HS-5 (cell line): ENCODE measurements at regions not wholly inside any gene's neighbourhood (a gene's known extent, or its start where the extent isn't known, plus 50 kb on each side); places are given as distances from the start of the nearest gene placed in this dataset.
"Not testable (repeated sequence)": the region's sequence is repeated elsewhere in the genome, so short reads cannot be mapped to it uniquely, and the experiment has no call there.

Experiments
- DNase-seq: peaks from one replicate; pipeline ENCODE4 v3.0.0-alpha.2; 2012; ENCODE audit warnings: low read depth

GRCh38 chr7:81285142-81285871, 366.5 kb upstream of the SEMA3C start:
- DNase-seq = no peak

- DNase-seq = no peak
These were observed 365.7 kb upstream of the SEMA3C start for GRCh38 chr7:81284576-81284975.

- DNase-seq = no peak
These were observed 361.7 kb upstream of the SEMA3C start for GRCh38 chr7:81280531-81280930.

GRCh38 chr7:81277691-81278090, 358.8 kb upstream of the SEMA3C start:
- no peak for DNase-seq

- DNase-seq = no peak
These were observed 354.9 kb upstream of the SEMA3C start for GRCh38 chr7:81273601-81274397.

GRCh38 chr7:81272176-81272575, 353.3 kb upstream of the SEMA3C start:
- DNase-seq = no peak

- DNase-seq = no peak
These were observed 349.7 kb upstream of the SEMA3C start for GRCh38 chr7:81268551-81268950.

GRCh38 chr7:81267508-81267907, 348.7 kb upstream of the SEMA3C start:
- DNase-seq = peak; percentile 28

- DNase-seq = no peak
These were observed 345.3 kb upstream of the SEMA3C start for GRCh38 chr7:81264116-81264515.

- DNase-seq = no peak
These were observed 341.3 kb upstream of the SEMA3C start for GRCh38 chr7:81260152-81260551.

GRCh38 chr7:81256991-81257390, 338.1 kb upstream of the SEMA3C start:
- DNase-seq = no peak

GRCh38 chr7:81248420-81248819, 329.6 kb upstream of the SEMA3C start:
- peak; percentile 14 for DNase-seq

- DNase-seq = not testable (repeated sequence)
These were observed 328.5 kb upstream of the SEMA3C start for GRCh38 chr7:81247364-81247763.

- DNase-seq = no peak
These were observed 326.5 kb upstream of the SEMA3C start for GRCh38 chr7:81245353-81245752.

GRCh38 chr7:81244224-81244623, 325.4 kb upstream of the SEMA3C start:
- no peak for DNase-seq

GRCh38 chr7:81236560-81236959, 317.7 kb upstream of the SEMA3C start:
- no peak for DNase-seq

GRCh38 chr7:81235997-81236396, 317.1 kb upstream of the SEMA3C start:
- DNase-seq = no peak

- DNase-seq = no peak
These were observed 316.0 kb upstream of the SEMA3C start for GRCh38 chr7:81234896-81235295.

GRCh38 chr7:81233208-81233940, 314.5 kb upstream of the SEMA3C start:
- DNase-seq = no peak

GRCh38 chr7:81232084-81232799, 313.4 kb upstream of the SEMA3C start:
- DNase-seq = no peak

GRCh38 chr7:81231301-81231838, 312.5 kb upstream of the SEMA3C start:
- DNase-seq = no peak

- no peak for DNase-seq
These were observed 307.4 kb upstream of the SEMA3C start for GRCh38 chr7:81226234-81226633.
